Neural cell (in vitro differentiated cells): ENCODE measurements at regions not wholly inside any gene's neighbourhood (a gene's known extent, or its start where the extent isn't known, plus 50 kb on each side); places are given as distances from the start of the nearest gene placed in this dataset.

Experiments
- H2AFZ ChIP-seq: fragments of 200-600, 300-800 bp; sonication (generic), shearing (Covaris generic); 2 replicates; pipeline ENCODE4 v1.6.0; 2014; ENCODE audit warnings: low read depth, mild to moderate bottlenecking, antibody characterized with exemption, low read length, moderate library complexity
- H3F3A ChIP-seq: fragments of 200-600 bp; shearing (Covaris generic); 2 replicates; pipeline ENCODE4 v1.6.1; 2016; ENCODE audit warnings: mild to moderate bottlenecking, moderate library complexity, mixed read lengths, antibody characterized with exemption, low read length; ENCODE audit not compliant: insufficient read depth, poor library complexity, severe bottlenecking
- H3K27ac ChIP-seq: fragments of 200-600, 300-800 bp; sonication (generic), shearing (Covaris generic); 2 replicates; pipeline ENCODE4 v1.5.1; 2014; ENCODE audit warnings: mild to moderate bottlenecking, low read length, moderate library complexity
- H3K27me3 ChIP-seq: fragments of 300-800, 200-600 bp; sonication (generic), shearing (Covaris generic); 2 replicates; pipeline ENCODE4 v1.6.0; 2014; ENCODE audit warnings: mild to moderate bottlenecking, low read depth, low read length, moderate library complexity; ENCODE audit not compliant: insufficient read depth
- H3K36me3 ChIP-seq: fragments of 300-800, 200-600 bp; sonication (generic), shearing (Covaris generic); 2 replicates; pipeline ENCODE4 v1.5.1; 2014; ENCODE audit warnings: mild to moderate bottlenecking, antibody characterized with exemption, low read length, moderate library complexity; ENCODE audit not compliant: insufficient read depth
- H3K4me2 ChIP-seq: fragments of 300-800, 200-600 bp; sonication (generic), shearing (Covaris generic); 2 replicates; pipeline ENCODE4 v1.6.0; 2014; ENCODE audit warnings: mild to moderate bottlenecking, low read length
- H3K4me3 ChIP-seq: fragments of 300-800, 200-600 bp; sonication (generic), shearing (Covaris generic); 2 replicates; pipeline ENCODE4 v1.5.1; 2014; ENCODE audit warnings: mild to moderate bottlenecking, low read length, moderate library complexity
- H3K79me2 ChIP-seq: fragments of 200-600 bp; shearing (Covaris generic); replicated peaks from 2 replicates; pipeline ENCODE4 v1.6.0; 2014; ENCODE audit warnings: mild to moderate bottlenecking, low read length, moderate library complexity; ENCODE audit not compliant: insufficient read depth
- H3K9ac ChIP-seq: fragments of 300-800, 200-600 bp; sonication (generic), shearing (Covaris generic); 2 replicates; pipeline ENCODE4 v1.6.1; 2016; ENCODE audit warnings: mild to moderate bottlenecking, low read length, mixed read lengths
- H3K9me2 ChIP-seq: fragments of 200-600 bp; shearing (Covaris generic); 2 replicates; pipeline ENCODE4 v1.6.1; 2016; ENCODE audit warnings: mild to moderate bottlenecking, low read length, mixed read lengths; ENCODE audit not compliant: insufficient read depth
- H3K9me3 ChIP-seq: fragments of 200-600, 300-800 bp; sonication (generic), shearing (Covaris generic); 2 replicates; pipeline ENCODE4 v1.6.1; 2016; ENCODE audit warnings: mild to moderate bottlenecking, mixed run types, low read length, moderate library complexity, mixed read lengths
- H4K20me1 ChIP-seq: fragments of 200-600 bp; shearing (Covaris generic); 2 replicates; pipeline ENCODE4 v1.6.1; 2016; ENCODE audit warnings: mild to moderate bottlenecking, mixed run types; ENCODE audit not compliant: insufficient read depth
- CTCF ChIP-seq: fragments of 450-650 bp; IDR thresholded peaks from 2 replicates; pipeline ENCODE4 v1.5.1; 2014; ENCODE audit warnings: antibody characterized with exemption, mild to moderate bottlenecking, moderate library complexity; ENCODE audit not compliant: poor library complexity, severe bottlenecking
- EP300 ChIP-seq: fragments of 450-650 bp; conservative IDR thresholded peaks from 2 replicates; pipeline ENCODE4 v1.6.1; 2014; ENCODE audit warnings: antibody characterized with exemption, mild to moderate bottlenecking, moderate library complexity; ENCODE audit not compliant: poor library complexity, severe bottlenecking
- EZH2 ChIP-seq: fragments of 200-600, 300-800 bp; shearing (Covaris generic), sonication (generic); IDR thresholded peaks from 2 replicates; pipeline ENCODE4 v1.6.1; 2014; ENCODE audit warnings: antibody characterized with exemption, low read length, borderline replicate concordance, mild to moderate bottlenecking; ENCODE audit not compliant: insufficient read depth, poor library complexity, severe bottlenecking
- MXI1 ChIP-seq: fragments of 450-650 bp; conservative IDR thresholded peaks from 2 replicates; pipeline ENCODE4 v1.6.1; 2014; ENCODE audit warnings: antibody characterized with exemption, mild to moderate bottlenecking; ENCODE audit not compliant: poor library complexity, severe bottlenecking
- POLR2AphosphoS5 ChIP-seq: IDR thresholded peaks from 2 replicates; pipeline ENCODE4 v1.6.1; 2012
- RAD21 ChIP-seq: fragments of 450-650 bp; conservative IDR thresholded peaks from 2 replicates; pipeline ENCODE4 v1.6.1; 2014; ENCODE audit warnings: antibody characterized with exemption, mild to moderate bottlenecking, moderate library complexity
- REST ChIP-seq: IDR thresholded peaks from 2 replicates; pipeline ENCODE4 v1.6.1; 2012; ENCODE audit warnings: borderline replicate concordance
- SMC3 ChIP-seq: fragments of 450-650 bp; conservative IDR thresholded peaks from 2 replicates; pipeline ENCODE4 v1.6.1; 2014; ENCODE audit warnings: antibody characterized with exemption, mild to moderate bottlenecking, moderate library complexity; ENCODE audit not compliant: poor library complexity
- TAF1 ChIP-seq: IDR thresholded peaks from 2 replicates; pipeline ENCODE4 v1.6.1; 2012; ENCODE audit warnings: low read depth

- Histone ChIP-seq H4K20me1 (no peaks in the 10 kb centered on the region), H3K27ac (no peak overlapping the region), H3K9me3 (no peaks in the 10 kb centered on the region), H3K4me2 (no peak overlapping the region), H3K36me3 (no peaks in the 10 kb centered on the region), H2AFZ (no peak overlapping the region), H3K4me3 (no peak overlapping the region), H3F3A (no peaks in the 10 kb centered on the region), H3K79me2 (no peaks in the 10 kb centered on the region), H3K27me3 (no peaks in the 10 kb centered on the region), H3K9me2 (no peaks in the 10 kb centered on the region), H3K9ac (no peak overlapping the region)
- no peak for TF ChIP-seq MXI1
- TF ChIP-seq POLR2AphosphoS5, result no peak
- no peak for TF ChIP-seq SMC3
- TF ChIP-seq EP300, result no peak
- TF ChIP-seq EZH2, result no peak
- no peak for TF ChIP-seq TAF1
- no peak for TF ChIP-seq CTCF
- TF ChIP-seq REST, result no peak
- no peak for TF ChIP-seq RAD21
These were observed 59.0 kb upstream of the F3 start for GRCh38 chr1:94600556-94600955.

GRCh38 chr1:94599095-94599813, 57.7 kb upstream of the F3 start:
- no peaks in the 10 kb centered on the region for H4K20me1 ChIP-seq
- H3K27ac ChIP-seq, result no peak overlapping the region
- no peak overlapping the region for H3K4me3 ChIP-seq
- no peak overlapping the region for H2AFZ ChIP-seq
- no peaks in the 10 kb centered on the region for H3K36me3 ChIP-seq
- no peak overlapping the region for H3K9ac ChIP-seq
- TF ChIP-seq EZH2 (no peak), TAF1 (no peak)
- no peaks in the 10 kb centered on the region for H3K79me2 ChIP-seq
- H3K9me3 ChIP-seq, result no peaks in the 10 kb centered on the region
- H3K27me3 ChIP-seq, result no peaks in the 10 kb centered on the region
- H3K4me2 ChIP-seq, result no peak overlapping the region
- H3F3A ChIP-seq, result no peaks in the 10 kb centered on the region
- no peaks in the 10 kb centered on the region for H3K9me2 ChIP-seq

GRCh38 chr1:94597701-94598100, 56.1 kb upstream of the F3 start:
- no peak overlapping the region for H2AFZ ChIP-seq
- H3K27me3 ChIP-seq, result no peaks in the 10 kb centered on the region
- H3K27ac ChIP-seq, result no peak overlapping the region
- H3K36me3 ChIP-seq, result no peaks in the 10 kb centered on the region
- no peaks in the 10 kb centered on the region for H3K9me3 ChIP-seq
- no peaks in the 10 kb centered on the region for H3F3A ChIP-seq
- H3K9ac ChIP-seq, result no peak overlapping the region
- no peak overlapping the region for H3K4me3 ChIP-seq
- no peaks in the 10 kb centered on the region for H3K9me2 ChIP-seq
- H3K79me2 ChIP-seq, result no peaks in the 10 kb centered on the region
- no peak for TF ChIP-seq TAF1
- TF ChIP-seq SMC3, result no peak
- no peak for TF ChIP-seq REST
- TF ChIP-seq EZH2, result no peak
- no peak for TF ChIP-seq EP300
- no peak for TF ChIP-seq MXI1
- no peak for TF ChIP-seq POLR2AphosphoS5
- no peak for TF ChIP-seq RAD21
- TF ChIP-seq CTCF, result no peak
- no peaks in the 10 kb centered on the region for H4K20me1 ChIP-seq
- H3K4me2 ChIP-seq, result no peak overlapping the region
